Breast epithelium (tissue), 4 donors: ENCODE measurements at regions not wholly inside any gene's neighbourhood (a gene's known extent, or its start where the extent isn't known, plus 50 kb on each side); places are given as distances from the start of the nearest gene placed in this dataset.
"Not testable (repeated sequence)": the region's sequence is repeated elsewhere in the genome, so short reads cannot be mapped to it uniquely, and the experiment has no call there.

Experiments used
- DNase-seq, 2 donors: peaks; one replicate each; pipeline ENCODE4 v3.0.0-alpha.2; 2019; ENCODE audit warnings: low spot score in 2 of 2
- H3K27ac ChIP-seq, 2 donors: fragments of 200-600 bp; sonication (generic) in 1 of 2; one replicate each; pipeline ENCODE4 v1.5.1; 2016 to 2019; ENCODE audit warnings: mild to moderate bottlenecking in 1 of 2
- H3K27me3 ChIP-seq, 2 donors: fragments of 200-600 bp; sonication (generic) in 1 of 2; one replicate each; pipeline versions ENCODE4 v1.5.1 to v1.6.0; 2017 to 2019; ENCODE audit warnings: control low read depth in 1 of 2, mild to moderate bottlenecking in 1 of 2
- H3K36me3 ChIP-seq: fragments of 200-600 bp; one replicate; pipeline ENCODE4 v1.5.1; 2019
- H3K4me1 ChIP-seq, 2 donors: fragments of 200-600 bp; sonication (generic); one replicate each; pipeline ENCODE4 v1.5.1; 2016 to 2019; ENCODE audit warnings: control low read depth in 1 of 2
- H3K4me3 ChIP-seq, 3 donors: fragments of 200-600 bp; sonication (generic); 1 replicate in 2 of 3; 2 replicates in 1 of 3; pipeline ENCODE4 v1.5.1; 2016 to 2019; ENCODE audit warnings: mild to moderate bottlenecking in 3 of 3, moderate library complexity in 2 of 3
- H3K9me3 ChIP-seq, 2 donors: fragments of 200-600 bp; sonication (generic) in 1 of 2; one replicate each; pipeline ENCODE4 v1.5.1; 2016 to 2019; ENCODE audit warnings: control low read depth in 1 of 2
- CTCF ChIP-seq, 3 donors: fragments of 450-650 bp; IDR thresholded peaks; one replicate each; pipeline ENCODE4 v1.5.1; 2016 to 2017; ENCODE audit warnings: antibody characterized with exemption in 3 of 3, mild to moderate bottlenecking in 3 of 3, moderate library complexity in 3 of 3
- POLR2A ChIP-seq: fragments of 450-650 bp; IDR thresholded peaks from one replicate; pipeline ENCODE4 v1.6.1; 2016; ENCODE audit warnings: antibody characterized with exemption, mild to moderate bottlenecking, moderate library complexity
- POLR2AphosphoS5 ChIP-seq, 3 donors: sonication (generic); formaldehyde crosslinking; IDR thresholded peaks; one replicate each; pipeline ENCODE4 v1.6.1; 2017; ENCODE audit warnings: antibody characterized with exemption in 3 of 3
- intact Hi-C: fragments of 100-400 bp; cut with DNase I; formaldehyde crosslinking; loops from one replicate; pipeline ENCODE4 v1.15.1; 2023; ENCODE audit warnings: low total_unique reads

GRCh38 chr21:36261459-36261858 is 58.5 kb upstream of the MORC3 start:
- no peaks in the 10 kb centered on the region for H3K27me3 ChIP-seq
- no peaks in the 10 kb centered on the region for H3K4me1 ChIP-seq
- no peaks in the 10 kb centered on the region for H3K9me3 ChIP-seq
- H3K27ac ChIP-seq = no peak overlapping the region
- H3K36me3 ChIP-seq = no peaks in the 10 kb centered on the region
- TF ChIP-seq POLR2AphosphoS5 (IDR thresholded peaks at IDR 0.05) (no peak), CTCF (IDR thresholded peaks at IDR 0.05) (no peak)
- H3K4me3 ChIP-seq = no peak overlapping the region
- intact Hi-C loops = no loop called here
- DNase-seq = no peak

- intact Hi-C loops = no loop called here
- Histone ChIP-seq H3K27me3 (no peaks in the 10 kb centered on the region), H3K27ac (no peak overlapping the region), H3K9me3 (no peaks in the 10 kb centered on the region), H3K4me3 (no peak overlapping the region), H3K4me1 (no peaks in the 10 kb centered on the region), H3K36me3 (no peaks in the 10 kb centered on the region)
- no peak for DNase-seq
- TF ChIP-seq POLR2A (no peak), POLR2AphosphoS5 (IDR thresholded peaks at IDR 0.05) (no peak), CTCF (IDR thresholded peaks at IDR 0.05) (no peak)
These were observed 56.2 kb upstream of the MORC3 start for GRCh38 chr21:36263797-36264196.

GRCh38 chr21:36265431-36265830 is 54.6 kb upstream of the MORC3 start:
- Histone ChIP-seq H3K27ac (no peak overlapping the region), H3K36me3 (no peaks in the 10 kb centered on the region), H3K4me3 (no peak overlapping the region), H3K27me3 (no peaks in the 10 kb centered on the region), H3K9me3 (no peaks in the 10 kb centered on the region), H3K4me1 (no peaks in the 10 kb centered on the region)
- TF ChIP-seq CTCF (IDR thresholded peaks at IDR 0.05) (no peak), POLR2A (no peak), POLR2AphosphoS5 (IDR thresholded peaks at IDR 0.05) (no peak)
- intact Hi-C loops = no loop called here
- no peak for DNase-seq

GRCh38 chr21:36267828-36268227 is 52.2 kb upstream of the MORC3 start:
- H3K4me1 ChIP-seq, DNase-seq, intact Hi-C loops, H3K36me3 ChIP-seq, H3K27me3 ChIP-seq, H3K27ac ChIP-seq, H3K9me3 ChIP-seq, H3K4me3 ChIP-seq: not testable (repeated sequence)

- intact Hi-C loops, H3K27ac ChIP-seq, DNase-seq, H3K4me1 ChIP-seq, H3K36me3 ChIP-seq, H3K27me3 ChIP-seq, H3K9me3 ChIP-seq, H3K4me3 ChIP-seq: not testable (repeated sequence)
These were observed 51.7 kb upstream of the MORC3 start for GRCh38 chr21:36268264-36268663.
